Keratinocyte (primary cell): ENCODE measurements at regions not wholly inside any gene's neighbourhood (a gene's known extent, or its start where the extent isn't known, plus 50 kb on each side); places are given as distances from the start of the nearest gene placed in this dataset.

ENCODE experiments used
- DNase-seq: peaks from one replicate; pipeline ENCODE4 v3.0.0-alpha.2; 2011; ENCODE audit warnings: low read depth, missing footprints, low spot score
- FAIRE-seq: peaks from 2 replicates; lab custom pipeline; 2011; peaks lifted over from hg19 to GRCh38; lab: Jason Lieb, UNC
- H2AFZ ChIP-seq: 2 replicates; pipeline ENCODE4 v1.6.0; 2012; ENCODE audit warnings: low read length, control low read depth, inconsistent platforms; ENCODE audit not compliant: control insufficient read depth
- H3K27ac ChIP-seq: 2 replicates; pipeline ENCODE4 v1.5.1; 2011; ENCODE audit warnings: low read length; ENCODE audit not compliant: control insufficient read depth, insufficient read depth
- H3K27me3 ChIP-seq: 3 replicates; pipeline ENCODE4 v1.6.0; 2011; ENCODE audit warnings: low read length; ENCODE audit not compliant: control insufficient read depth, insufficient read depth; ENCODE audit errors: extremely low read depth
- H3K36me3 ChIP-seq, 2 experiments: 2 replicates in 1 of 2; 3 replicates in 1 of 2; pipeline ENCODE4 v1.5.1; 2011; ENCODE audit warnings: low read length in 2 of 2, mild to moderate bottlenecking in 1 of 2; ENCODE audit not compliant: control insufficient read depth in 2 of 2, insufficient read depth in 2 of 2; ENCODE audit errors: extremely low read depth in 1 of 2
- H3K4me1 ChIP-seq: 3 replicates; pipeline ENCODE4 v1.5.1; 2011; ENCODE audit warnings: low read length; ENCODE audit not compliant: control insufficient read depth, insufficient read depth; ENCODE audit errors: extremely low read depth
- H3K4me2 ChIP-seq: 3 replicates; pipeline ENCODE4 v1.6.0; 2011; ENCODE audit warnings: low read depth, low read length; ENCODE audit not compliant: control insufficient read depth, insufficient read depth; ENCODE audit errors: extremely low read depth
- H3K4me3 ChIP-seq, 3 experiments: fragments of 200-600 bp in 1 of 3; sonication (generic) in 1 of 3; 2 replicates in 2 of 3; 3 replicates in 1 of 3; pipeline ENCODE4 v1.5.1; 2011 to 2016; ENCODE audit warnings: low read length in 3 of 3, mild to moderate bottlenecking in 3 of 3, control low read depth in 2 of 3, inconsistent platforms in 1 of 3, low read depth in 1 of 3, mixed read lengths in 1 of 3, mixed run types in 1 of 3, moderate library complexity in 1 of 3; ENCODE audit not compliant: control insufficient read depth in 2 of 3, insufficient read depth in 2 of 3; ENCODE audit errors: extremely low read depth in 1 of 3
- H3K79me2 ChIP-seq: 2 replicates; pipeline ENCODE4 v1.6.0; 2012; ENCODE audit warnings: low read length; ENCODE audit not compliant: control insufficient read depth, insufficient read depth
- H3K9ac ChIP-seq: 3 replicates; pipeline ENCODE4 v1.6.0; 2011; ENCODE audit warnings: low read length; ENCODE audit not compliant: control insufficient read depth, insufficient read depth; ENCODE audit errors: extremely low read depth
- H3K9me1 ChIP-seq: 3 replicates; pipeline ENCODE4 v1.6.0; 2011; ENCODE audit warnings: low read length; ENCODE audit not compliant: control insufficient read depth, insufficient read depth; ENCODE audit errors: extremely low read depth
- H3K9me3 ChIP-seq: 2 replicates; pipeline ENCODE4 v1.5.1; 2012; ENCODE audit warnings: low read depth, low read length; ENCODE audit not compliant: control insufficient read depth
- H4K20me1 ChIP-seq: 3 replicates; pipeline ENCODE4 v1.6.0; 2011; ENCODE audit warnings: low read length; ENCODE audit not compliant: control insufficient read depth, insufficient read depth; ENCODE audit errors: extremely low read depth
- CTCF ChIP-seq, 3 experiments: IDR thresholded peaks in 1 of 3; conservative IDR thresholded peaks in 1 of 3; optimal IDR thresholded peaks in 1 of 3; 2 replicates in 2 of 3; 3 replicates in 1 of 3; pipeline versions ENCODE3 to v1.5.1; 2011; ENCODE audit warnings: low read length in 3 of 3, mild to moderate bottlenecking in 3 of 3, moderate library complexity in 2 of 3, control low read depth in 1 of 3, inconsistent platforms in 1 of 3; ENCODE audit not compliant: insufficient read depth in 2 of 3; ENCODE audit errors: extremely low read depth in 1 of 3
- EZH2 ChIP-seq: IDR thresholded peaks from one replicate; pipeline ENCODE4 v1.6.1; 2012; ENCODE audit warnings: inconsistent platforms, mild to moderate bottlenecking, low read length, moderate library complexity
- dilution Hi-C: fragments of 300-500 bp; cut with MboI; formaldehyde crosslinking; loops from one replicate; pipeline ENCODE4 v1.7.0; 2020; ENCODE audit warnings: low sequenced_read_pairs; ENCODE audit not compliant: extremely low pct_ligation_motif_present

- H3K27ac ChIP-seq: no peak overlapping the region
- no peaks in the 10 kb centered on the region for H3K9me3 ChIP-seq
- dilution Hi-C loops: no loop called here
- H4K20me1 ChIP-seq: no peaks in the 10 kb centered on the region
- FAIRE-seq: no peak
- no peak overlapping the region for H3K4me3 ChIP-seq
- TF ChIP-seq EZH2 (no peak), CTCF (optimal IDR thresholded peaks at IDR 0.05 in 1 of 3, IDR thresholded peaks at IDR 0.05 in 1 of 3, conservative IDR thresholded peaks at IDR 0.05 in 1 of 3; ENCODE audit: extremely low read depth in 1 of 3, insufficient read depth in 2 of 3, low read length in 3 of 3) (no peak)
- no peak overlapping the region for H3K9ac ChIP-seq
- H3K79me2 ChIP-seq: no peaks in the 10 kb centered on the region
- H2AFZ ChIP-seq: no peak overlapping the region
- peaks cover 4% of the 10 kb centered on the region for H3K27me3 ChIP-seq
- no peaks in the 10 kb centered on the region for H3K4me1 ChIP-seq
- H3K9me1 ChIP-seq: no peaks in the 10 kb centered on the region
- no peak for DNase-seq
- H3K4me2 ChIP-seq: no peak overlapping the region
- H3K36me3 ChIP-seq: no peaks in the 10 kb centered on the region
Measured at GRCh38 chr1:95183952-95184351, 50.1 kb upstream of the RWDD3 start.
